Psoas muscle (tissue), 7 donors: ENCODE measurements at regions not wholly inside any gene's neighbourhood (a gene's known extent, or its start where the extent isn't known, plus 50 kb on each side); places are given as distances from the start of the nearest gene placed in this dataset.
"Not testable (repeated sequence)": the region's sequence is repeated elsewhere in the genome, so short reads cannot be mapped to it uniquely, and the experiment has no call there.

Source experiments
- ATAC-seq, 4 donors: fragments of 200-7000 bp; cut with Tn5 transposase; one replicate each; pipeline ENCODE4 v1.9.1; 2020; ENCODE audit warnings: moderate library complexity in 3 of 4, mild to moderate bottlenecking in 2 of 4
- DNase-seq, 2 donors: peaks; one replicate each; pipeline ENCODE4 v3.0.0-alpha.2; 2020
- H3K27ac ChIP-seq: fragments of 200-600 bp; one replicate; pipeline ENCODE4 v1.8.0; 2022
- H3K27me3 ChIP-seq, 3 donors: fragments of 200-600 bp in 1 of 3; one replicate each; pipeline versions ENCODE4 v1.6.1 to v1.8.0; 2013 to 2022; ENCODE audit warnings: low read length in 2 of 3, mild to moderate bottlenecking in 2 of 3, moderate library complexity in 1 of 3; ENCODE audit not compliant: insufficient read depth in 3 of 3
- H3K36me3 ChIP-seq, 2 donors: fragments of 200-600 bp in 1 of 2; one replicate each; pipeline versions ENCODE4 v1.6.1 to v1.8.0; 2013 to 2022; ENCODE audit warnings: low read depth in 1 of 2, mild to moderate bottlenecking in 1 of 2, moderate library complexity in 1 of 2; ENCODE audit not compliant: insufficient read depth in 1 of 2
- H3K4me1 ChIP-seq: fragments of 200-600 bp; one replicate; pipeline ENCODE4 v1.8.0; 2022
- H3K4me3 ChIP-seq: fragments of 200-600 bp; one replicate; pipeline ENCODE4 v1.8.0; 2022; ENCODE audit warnings: mild to moderate bottlenecking
- H3K9me3 ChIP-seq: fragments of 200-600 bp; one replicate; pipeline ENCODE4 v1.8.0; 2022
- WGBS, 3 donors: extraction: QIAGEN DNeasy Blood & Tissue Kit; methylation state at CpG; one replicate each; pipeline versions ENCODE4 v1.1.6 to v1.1.7; 2013; 5-methylcytosine and 5-hydroxymethylcytosine counted together
- intact Hi-C, 2 donors: fragments of 100-400 bp; cut with DNase I; formaldehyde crosslinking; loops; one replicate each; pipeline versions ENCODE4 v1.11.0 to v1.14.2; 2022
- TF ChIP-seq, protein P1 (sequence below): fragments of 200-600 bp; IDR thresholded peaks from one replicate; pipeline ENCODE4 v1.8.0; 2022; ENCODE audit warnings: antibody characterized with exemption
- donor health status: healthy with polysubstance abuse.
- donor health status: DM: no; HTN: no; CAD: no; lungs with moderate emphysema.
- donor health status: Bipolar disorder and iron deficiency.
- donor health status: healthy.
- donor health status: DM: yes; HTN: yes; CAD: no.
- donor health status: DM: no; HTN: no; CAD: no.
- donor health status: DM: yes; HTN: yes; CAD: no.

DNA sequence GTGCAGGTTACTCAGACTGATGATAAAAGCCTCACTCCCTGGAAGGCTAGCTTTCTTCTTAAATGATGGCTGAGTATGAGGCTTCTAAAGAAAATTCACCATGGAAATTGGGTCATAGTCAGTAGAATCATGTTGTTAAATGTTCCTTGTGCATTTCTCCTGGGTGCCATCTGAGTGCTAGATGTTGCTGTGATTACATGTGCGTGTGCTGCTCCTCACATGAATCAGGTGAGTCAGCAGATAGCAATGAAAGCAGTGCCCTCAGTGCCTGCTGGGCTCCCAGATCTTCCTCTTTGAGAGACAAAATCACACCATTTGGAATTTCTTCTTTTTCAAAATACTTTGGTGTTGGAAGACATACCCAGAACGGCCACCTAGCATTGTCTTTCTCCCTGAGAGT lies 331.7 kb downstream of the XPNPEP1 start:
- Histone ChIP-seq H3K4me1 (no peaks in the 10 kb centered on the region), H3K9me3 (no peaks in the 10 kb centered on the region), H3K4me3 (no peak overlapping the region), H3K27ac (no peak overlapping the region), H3K36me3 (no peaks in the 10 kb centered on the region), H3K27me3 (no peaks in the 10 kb centered on the region)
- no peak for DNase-seq
- WGBS, 3 donors, result 59 to 63% (median 61%) methylated on average over 2 of the region's 2 CpGs
- no peak for ATAC-seq
- intact Hi-C loops, result no loop called here
- TF ChIP-seq, protein P1, sequence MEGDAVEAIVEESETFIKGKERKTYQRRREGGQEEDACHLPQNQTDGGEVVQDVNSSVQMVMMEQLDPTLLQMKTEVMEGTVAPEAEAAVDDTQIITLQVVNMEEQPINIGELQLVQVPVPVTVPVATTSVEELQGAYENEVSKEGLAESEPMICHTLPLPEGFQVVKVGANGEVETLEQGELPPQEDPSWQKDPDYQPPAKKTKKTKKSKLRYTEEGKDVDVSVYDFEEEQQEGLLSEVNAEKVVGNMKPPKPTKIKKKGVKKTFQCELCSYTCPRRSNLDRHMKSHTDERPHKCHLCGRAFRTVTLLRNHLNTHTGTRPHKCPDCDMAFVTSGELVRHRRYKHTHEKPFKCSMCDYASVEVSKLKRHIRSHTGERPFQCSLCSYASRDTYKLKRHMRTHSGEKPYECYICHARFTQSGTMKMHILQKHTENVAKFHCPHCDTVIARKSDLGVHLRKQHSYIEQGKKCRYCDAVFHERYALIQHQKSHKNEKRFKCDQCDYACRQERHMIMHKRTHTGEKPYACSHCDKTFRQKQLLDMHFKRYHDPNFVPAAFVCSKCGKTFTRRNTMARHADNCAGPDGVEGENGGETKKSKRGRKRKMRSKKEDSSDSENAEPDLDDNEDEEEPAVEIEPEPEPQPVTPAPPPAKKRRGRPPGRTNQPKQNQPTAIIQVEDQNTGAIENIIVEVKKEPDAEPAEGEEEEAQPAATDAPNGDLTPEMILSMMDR, result no peak

DNA sequence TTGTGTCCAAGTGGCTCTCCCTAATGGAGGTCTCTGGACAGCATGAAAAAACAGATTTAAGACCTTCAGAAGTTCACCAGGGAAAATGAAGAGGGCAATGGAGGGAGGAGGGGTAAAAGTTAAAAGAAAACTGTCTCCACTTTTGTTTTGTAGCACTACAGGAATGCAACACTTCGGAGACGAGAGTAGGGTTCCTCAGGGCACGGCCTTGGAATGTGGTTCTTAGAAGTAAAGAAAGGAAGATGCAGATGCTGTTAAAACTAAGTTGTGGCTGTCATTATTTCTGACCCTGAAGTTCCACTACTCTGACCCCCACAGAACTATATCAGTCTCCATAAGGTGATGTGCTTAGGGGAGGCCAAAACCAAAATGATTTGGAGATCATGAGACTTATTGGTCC lies 335.1 kb downstream of the XPNPEP1 start:
- ATAC-seq, result no peak
- Histone ChIP-seq H3K4me1 (no peaks in the 10 kb centered on the region), H3K36me3 (no peaks in the 10 kb centered on the region), H3K27ac (no peak overlapping the region), H3K27me3 (no peaks in the 10 kb centered on the region), H3K4me3 (no peak overlapping the region), H3K9me3 (no peaks in the 10 kb centered on the region)
- TF ChIP-seq, protein P1, result no peak
- intact Hi-C loops, result no loop called here
- 60 to 64% (median 63%) methylated on average over 3 of the region's 3 CpGs for WGBS, 3 donors
- no peak for DNase-seq

DNA sequence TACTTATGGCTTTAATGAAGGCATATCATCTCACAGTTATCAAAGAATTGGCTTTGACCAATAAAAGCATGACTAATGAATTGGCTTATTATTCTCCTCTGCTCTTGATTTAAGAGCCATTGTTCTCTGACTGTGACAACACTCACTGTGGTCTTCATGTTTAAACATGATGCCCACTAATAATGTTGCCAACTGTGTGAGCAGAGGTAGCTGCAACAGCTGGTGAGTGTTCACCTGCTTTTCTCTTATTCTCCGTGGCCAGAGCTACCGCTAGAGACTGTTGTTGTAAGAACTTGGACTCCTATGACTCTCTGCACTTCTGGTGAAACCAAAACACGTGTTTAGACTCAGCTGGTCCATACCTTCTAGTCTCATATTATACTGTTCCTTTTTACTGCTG lies 335.9 kb downstream of the XPNPEP1 start:
- no peak for DNase-seq
- Histone ChIP-seq H3K4me3 (no peak overlapping the region), H3K27ac (no peak overlapping the region), H3K27me3 (no peaks in the 10 kb centered on the region), H3K9me3 (no peaks in the 10 kb centered on the region), H3K36me3 (no peaks in the 10 kb centered on the region), H3K4me1 (no peaks in the 10 kb centered on the region)
- intact Hi-C loops, result no loop called here
- 47 to 64% (median 49%) methylated on average over 3 of the region's 3 CpGs for WGBS, 3 donors
- no peak for ATAC-seq
- TF ChIP-seq, protein P1, result no peak

DNA sequence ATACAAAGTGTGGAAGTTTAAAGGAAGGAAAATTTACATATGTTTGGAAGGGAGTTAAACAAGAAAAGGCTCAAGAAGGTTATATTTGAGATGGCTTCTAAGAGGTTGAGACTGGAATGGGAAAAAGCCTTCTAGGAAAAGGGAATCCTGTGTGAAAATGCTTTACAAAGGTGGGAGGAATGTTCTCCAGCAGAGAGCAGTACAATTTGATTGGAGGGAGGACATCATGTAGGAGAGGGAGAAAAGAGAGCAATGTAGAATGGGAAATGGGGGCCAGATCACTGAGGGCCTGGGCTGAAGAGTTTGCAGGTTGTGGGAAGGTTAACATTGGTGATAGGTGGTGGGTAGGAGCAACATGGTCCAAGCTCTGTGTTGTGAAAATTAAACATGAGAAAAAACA lies 366.9 kb downstream of the XPNPEP1 start:
- H3K9me3 ChIP-seq, result no peaks in the 10 kb centered on the region
- no peaks in the 10 kb centered on the region for H3K4me1 ChIP-seq
- ATAC-seq (no peak), DNase-seq (no peak)
- intact Hi-C loops, result no loop called here
- TF ChIP-seq, protein P1, result no peak
- no peak overlapping the region for H3K4me3 ChIP-seq
- no peaks in the 10 kb centered on the region for H3K27me3 ChIP-seq
- H3K27ac ChIP-seq, result no peak overlapping the region
- no peaks in the 10 kb centered on the region for H3K36me3 ChIP-seq

DNA sequence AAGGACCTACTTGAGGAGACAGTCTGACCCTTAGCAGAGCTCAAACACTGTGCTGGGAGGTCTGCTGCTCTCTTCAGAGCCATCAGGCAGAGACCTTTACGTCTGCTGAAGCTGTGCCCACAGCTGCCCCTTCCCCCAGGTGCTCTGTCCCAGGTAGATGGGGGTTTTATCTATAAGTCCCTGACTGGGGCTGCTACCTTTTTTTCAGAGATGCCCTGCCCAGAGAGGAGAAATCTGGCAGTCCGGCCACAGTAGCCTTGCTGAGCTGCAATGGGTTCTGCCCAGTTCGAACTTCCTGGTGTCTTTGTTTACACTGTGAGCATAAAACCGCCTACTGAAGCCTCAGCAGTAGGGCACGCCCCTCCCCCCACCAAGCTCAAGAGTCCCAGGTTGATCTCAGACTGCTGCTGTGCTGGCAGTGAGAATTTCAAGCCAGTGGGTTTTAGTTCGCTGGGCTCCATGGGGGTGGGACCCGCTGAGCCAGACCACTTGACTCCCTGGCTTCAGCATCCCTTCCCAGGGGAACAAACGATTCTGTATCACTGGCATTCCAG lies 381.2 kb downstream of the XPNPEP1 start:
- intact Hi-C loops, H3K9me3 ChIP-seq, H3K27ac ChIP-seq, DNase-seq, H3K4me3 ChIP-seq, H3K36me3 ChIP-seq, H3K27me3 ChIP-seq, ATAC-seq, H3K4me1 ChIP-seq: not testable (repeated sequence)
- 55 to 64% (median 57%) methylated on average over 8 of the region's 8 CpGs for WGBS, 3 donors
